ENCODE measurements at regions not wholly inside any gene's neighbourhood (a gene's known extent, or its start where the extent isn't known, plus 50 kb on each side); places are given as distances from the start of the nearest gene placed in this dataset.

DNA sequence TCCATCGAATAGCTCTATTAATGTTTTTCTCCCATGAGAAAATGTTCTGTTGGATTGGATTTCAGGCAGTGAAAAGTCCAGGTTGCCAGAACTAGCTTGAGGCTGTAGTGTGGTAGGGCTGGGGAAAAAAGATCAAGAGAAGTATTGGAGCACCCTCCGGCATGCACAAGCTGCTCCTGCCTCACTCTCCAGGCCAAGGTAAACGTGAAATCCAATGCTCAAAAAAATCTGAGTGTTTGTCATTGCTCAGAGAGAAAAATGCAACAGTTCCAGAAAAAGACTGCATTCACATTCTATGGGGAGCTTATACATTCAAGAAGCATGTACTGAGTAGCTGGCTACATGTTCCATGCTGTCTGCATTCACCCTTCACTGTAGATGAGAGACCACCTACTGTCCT, 680.9 kb upstream of the TBX3 start:
- H3K9me3 ChIP-seq (ENCODE audit: insufficient read depth in 2 of 2, low read depth in 1 of 2, low read length in 1 of 2): peaks cover 0 to 9% of the 10 kb centered on the region in 2 experiments; a peak in 2 of 4 replicates
- no peak for FAIRE-seq
- no peaks in the 10 kb centered on the region for H3K36me3 ChIP-seq (ENCODE audit: control insufficient read depth in 2 of 4, insufficient read depth in 4 of 4, low read length in 3 of 4)
- 0 out of 2 replicates have a peak overlapping the region, but pooled peaks have one; percentile 26 for H2AFZ ChIP-seq (ENCODE audit: low read length)
- no peaks in the 10 kb centered on the region for H3K27me3 ChIP-seq (replicated peaks in 1 of 4; ENCODE audit: control insufficient read depth in 3 of 4, extremely low read depth in 1 of 4, insufficient read depth in 3 of 4, low read length in 3 of 4)
- ChIA-PET POLR2A (ENCODE audit: partially characterized antibody) (no interaction called here), CTCF (ENCODE audit: partially characterized antibody) (interaction anchor here (0.7 to 0.9 kb wide), 2 partner anchors 9 to 31 kb away, joined by 3 read pairs; no protein-coding TSS in a partner anchor)
- H4K20me1 ChIP-seq (replicated peaks in 1 of 2; ENCODE audit: control insufficient read depth in 1 of 2, insufficient read depth in 2 of 2, low read length in 2 of 2): no peaks in the 10 kb centered on the region
- H3K23ac ChIP-seq (ENCODE audit: insufficient read length): no peak overlapping the region
- no peak overlapping the region for H3K56ac ChIP-seq (replicated peaks; ENCODE audit: insufficient read length, low read depth, low read length)
- H3K14ac ChIP-seq (ENCODE audit: insufficient read length): no peak overlapping the region
- no peak overlapping the region for H2BK15ac ChIP-seq (ENCODE audit: low read length)
- no peak overlapping the region for H4K5ac ChIP-seq (ENCODE audit: insufficient read length, low read depth, low read length)
- no peak overlapping the region for H2BK12ac ChIP-seq (ENCODE audit: low read depth, low read length)
- no peak for DNase-seq (ENCODE audit: low read depth in 1 of 2, low spot score in 2 of 2)
- 92% methylated on average over 3 of the region's 3 CpGs; no CpG with 5 or more reads in 1 of the 2 experiments for WGBS, 2 experiments (ENCODE audit: extremely low coverage in 1 of 2, insufficient coverage in 1 of 2, insufficient read length in 1 of 2, insufficient replicate concordance in 2 of 2, low coverage in 1 of 2, low lambda C conversion rate in 2 of 2, missing lambda C conversion rate in 1 of 2)
- no peak overlapping the region for H4K91ac ChIP-seq (replicated peaks; ENCODE audit: insufficient read length, low read length)
- no peak overlapping the region for H3K4me2 ChIP-seq (ENCODE audit: insufficient read depth in 1 of 2, low read depth in 2 of 2, low read length in 2 of 2)
- no peak overlapping the region for H2BK5ac ChIP-seq (ENCODE audit: low read depth, low read length)
- H3K79me1 ChIP-seq (ENCODE audit: low read depth, low read length): no peaks in the 10 kb centered on the region
- H3K9ac ChIP-seq (replicated peaks in 1 of 4; ENCODE audit: extremely low read depth in 1 of 4, low read depth in 3 of 4, low read length in 3 of 4): no peak overlapping the region
- H3K4ac ChIP-seq (replicated peaks; ENCODE audit: insufficient read length, low read depth, low read length): no peak overlapping the region
- H4K8ac ChIP-seq (ENCODE audit: extremely low read depth, insufficient read depth, low read length): no peak overlapping the region
- no peak overlapping the region for H2BK20ac ChIP-seq (ENCODE audit: low read length)
- no peak overlapping the region for H3K4me3 ChIP-seq (ENCODE audit: extremely low read depth in 1 of 4, insufficient read depth in 2 of 4, low read depth in 3 of 4, low read length in 4 of 4)
- H3K79me2 ChIP-seq (ENCODE audit: control insufficient read depth in 1 of 2, insufficient read depth in 2 of 2, low read length in 2 of 2): no peaks in the 10 kb centered on the region
- H2AK5ac ChIP-seq (ENCODE audit: low read depth, low read length): no peak overlapping the region
- H3K4me1 ChIP-seq (replicated peaks in 1 of 4; ENCODE audit: control insufficient read depth in 3 of 4, insufficient read depth in 4 of 4, low read length in 3 of 4): no peaks in the 10 kb centered on the region
- H3K27ac ChIP-seq (ENCODE audit: low read depth, low read length): no peak overlapping the region
- no peak overlapping the region for H2BK120ac ChIP-seq (replicated peaks; ENCODE audit: low read depth, low read length)
- H3K18ac ChIP-seq (ENCODE audit: extremely low read depth, low read length): no peak overlapping the region
- no peaks in the 10 kb centered on the region; the same call in 1 of the 2 replicates for H3K23me2 ChIP-seq (ENCODE audit: low read depth, low read length)
- TF ChIP-seq, protein P1, sequence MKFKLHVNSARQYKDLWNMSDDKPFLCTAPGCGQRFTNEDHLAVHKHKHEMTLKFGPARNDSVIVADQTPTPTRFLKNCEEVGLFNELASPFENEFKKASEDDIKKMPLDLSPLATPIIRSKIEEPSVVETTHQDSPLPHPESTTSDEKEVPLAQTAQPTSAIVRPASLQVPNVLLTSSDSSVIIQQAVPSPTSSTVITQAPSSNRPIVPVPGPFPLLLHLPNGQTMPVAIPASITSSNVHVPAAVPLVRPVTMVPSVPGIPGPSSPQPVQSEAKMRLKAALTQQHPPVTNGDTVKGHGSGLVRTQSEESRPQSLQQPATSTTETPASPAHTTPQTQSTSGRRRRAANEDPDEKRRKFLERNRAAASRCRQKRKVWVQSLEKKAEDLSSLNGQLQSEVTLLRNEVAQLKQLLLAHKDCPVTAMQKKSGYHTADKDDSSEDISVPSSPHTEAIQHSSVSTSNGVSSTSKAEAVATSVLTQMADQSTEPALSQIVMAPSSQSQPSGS (IDR thresholded peaks at IDR 0.05; ENCODE audit: low read length): no peak
- TF ChIP-seq CHD2 (IDR thresholded peaks at IDR 0.05; ENCODE audit: low read length): no peak
- TF ChIP-seq NANOG (IDR thresholded peaks at IDR 0.05; ENCODE audit: insufficient read depth, low read depth, low read length, poor library complexity, severe bottlenecking): no peak
- TF ChIP-seq, protein P2, sequence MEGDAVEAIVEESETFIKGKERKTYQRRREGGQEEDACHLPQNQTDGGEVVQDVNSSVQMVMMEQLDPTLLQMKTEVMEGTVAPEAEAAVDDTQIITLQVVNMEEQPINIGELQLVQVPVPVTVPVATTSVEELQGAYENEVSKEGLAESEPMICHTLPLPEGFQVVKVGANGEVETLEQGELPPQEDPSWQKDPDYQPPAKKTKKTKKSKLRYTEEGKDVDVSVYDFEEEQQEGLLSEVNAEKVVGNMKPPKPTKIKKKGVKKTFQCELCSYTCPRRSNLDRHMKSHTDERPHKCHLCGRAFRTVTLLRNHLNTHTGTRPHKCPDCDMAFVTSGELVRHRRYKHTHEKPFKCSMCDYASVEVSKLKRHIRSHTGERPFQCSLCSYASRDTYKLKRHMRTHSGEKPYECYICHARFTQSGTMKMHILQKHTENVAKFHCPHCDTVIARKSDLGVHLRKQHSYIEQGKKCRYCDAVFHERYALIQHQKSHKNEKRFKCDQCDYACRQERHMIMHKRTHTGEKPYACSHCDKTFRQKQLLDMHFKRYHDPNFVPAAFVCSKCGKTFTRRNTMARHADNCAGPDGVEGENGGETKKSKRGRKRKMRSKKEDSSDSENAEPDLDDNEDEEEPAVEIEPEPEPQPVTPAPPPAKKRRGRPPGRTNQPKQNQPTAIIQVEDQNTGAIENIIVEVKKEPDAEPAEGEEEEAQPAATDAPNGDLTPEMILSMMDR (IDR thresholded peaks at IDR 0.05; ENCODE audit: control extremely low read depth in 1 of 3, insufficient read depth in 1 of 3, low read depth in 1 of 3, low read length in 3 of 3): no peak
- TF ChIP-seq SIX5 (IDR thresholded peaks at IDR 0.05; ENCODE audit: low read depth, low read length): no peak
- no peak for TF ChIP-seq TCF12 (IDR thresholded peaks at IDR 0.05; ENCODE audit: low read depth, low read length)
- TF ChIP-seq EP300 (IDR thresholded peaks at IDR 0.05; ENCODE audit: borderline replicate concordance in 1 of 2, low read depth in 2 of 2, low read length in 2 of 2): no peak
- TF ChIP-seq TBP (IDR thresholded peaks at IDR 0.05; ENCODE audit: low read depth, low read length): no peak
- no peak for TF ChIP-seq SIN3A (conservative IDR thresholded peaks at IDR 0.05 in 1 of 2, IDR thresholded peaks at IDR 0.05 in 1 of 2; ENCODE audit: low read depth in 1 of 2, low read length in 2 of 2)

Data from H1 (cell line).